ENCODE measurements at regions not wholly inside any gene's neighbourhood (a gene's known extent, or its start where the extent isn't known, plus 50 kb on each side); places are given as distances from the start of the nearest gene placed in this dataset.

GRCh38 chr6:82072121-82072521, 175.4 kb downstream of the IBTK start:
- DNase-seq (ENCODE audit: low spot score), result no peak

DNA sequence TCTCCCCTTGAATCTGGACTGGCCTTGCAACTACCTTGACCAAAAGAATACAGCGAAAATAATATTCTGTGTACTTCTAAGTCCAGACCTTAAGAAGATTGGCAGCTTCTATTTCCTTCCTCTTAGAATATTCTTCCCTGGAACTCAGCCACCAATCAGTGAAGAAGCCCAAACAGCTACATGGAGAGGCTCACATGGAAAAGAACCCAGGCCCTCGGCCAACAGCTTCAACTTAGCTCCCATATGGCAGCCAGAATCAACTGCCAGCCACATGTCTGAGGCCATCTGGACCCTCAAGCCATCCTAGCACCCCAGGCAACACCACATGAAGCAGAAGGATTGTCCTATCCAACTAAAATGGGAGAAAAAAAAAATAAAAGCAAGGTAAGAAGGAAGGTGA, 178.8 kb downstream of the IBTK start:
- no peak for DNase-seq (ENCODE audit: low spot score)

- no peak for DNase-seq (ENCODE audit: low spot score)
These were observed 180.5 kb downstream of the IBTK start for GRCh38 chr6:82066991-82067411.

DNA sequence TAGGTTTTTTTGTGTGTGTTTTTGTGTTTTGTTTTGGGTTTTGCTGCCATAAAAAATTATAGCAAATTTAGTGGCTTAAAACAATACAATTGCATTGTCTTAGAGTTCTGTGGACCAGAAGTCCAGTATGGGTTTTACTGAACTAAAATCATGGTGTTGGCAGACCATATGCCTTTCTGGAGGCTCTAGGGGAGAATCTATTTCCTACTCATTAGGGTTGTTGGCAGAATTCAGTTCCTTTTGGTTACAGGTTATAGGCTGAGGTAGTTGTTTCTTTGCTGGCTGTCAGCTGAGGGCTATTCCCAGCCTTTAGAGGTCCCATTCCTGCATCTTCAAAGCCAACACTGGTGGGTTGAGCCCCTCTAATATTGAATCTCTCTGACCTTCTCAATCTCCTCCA, 181.3 kb downstream of the IBTK start:
- DNase-seq (ENCODE audit: low spot score), result no peak

DNA sequence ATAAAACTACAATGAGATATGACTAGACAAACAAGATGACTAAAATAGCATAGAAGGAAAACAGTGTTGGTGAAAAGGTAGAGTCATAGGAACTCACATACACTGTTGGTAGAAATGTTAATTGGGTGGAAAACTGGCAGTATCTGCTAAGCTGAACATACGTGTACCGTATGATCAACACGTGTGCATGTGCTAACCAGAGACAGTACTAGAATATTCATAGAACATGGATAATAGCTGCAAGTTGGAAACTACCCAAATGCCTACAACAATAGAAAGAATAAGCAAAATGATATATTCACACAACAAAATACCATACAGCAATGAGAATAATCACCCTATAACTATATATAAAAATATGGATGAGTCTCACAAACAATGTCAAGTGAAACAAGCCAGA, 184.0 kb downstream of the IBTK start:
- no peak for DNase-seq (ENCODE audit: low spot score)

DNA sequence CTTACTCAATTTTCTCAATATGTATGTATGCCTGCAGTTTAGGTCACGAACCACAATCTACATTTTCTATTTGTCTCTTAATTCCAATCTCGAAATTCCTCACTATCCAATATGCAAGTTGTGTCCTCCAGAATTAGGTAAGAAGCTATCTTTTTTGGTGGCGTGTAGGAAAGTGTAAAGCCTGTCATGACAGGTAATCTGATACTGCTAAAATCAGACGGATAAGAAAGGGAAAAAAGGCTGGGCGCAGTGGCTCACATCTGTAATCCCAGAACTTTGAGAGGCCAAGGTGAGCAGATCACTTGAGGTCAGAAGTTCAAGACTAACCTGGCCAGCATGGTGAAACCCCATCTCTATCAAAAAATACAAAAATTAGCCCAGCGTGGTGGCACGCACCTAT, 185.3 kb downstream of the IBTK start:
- DNase-seq (ENCODE audit: low spot score), result no peak

GRCh38 chr6:82057846-82058554, 189.5 kb downstream of the IBTK start:
- DNase-seq (ENCODE audit: low spot score), result peak; percentile 55

DNA sequence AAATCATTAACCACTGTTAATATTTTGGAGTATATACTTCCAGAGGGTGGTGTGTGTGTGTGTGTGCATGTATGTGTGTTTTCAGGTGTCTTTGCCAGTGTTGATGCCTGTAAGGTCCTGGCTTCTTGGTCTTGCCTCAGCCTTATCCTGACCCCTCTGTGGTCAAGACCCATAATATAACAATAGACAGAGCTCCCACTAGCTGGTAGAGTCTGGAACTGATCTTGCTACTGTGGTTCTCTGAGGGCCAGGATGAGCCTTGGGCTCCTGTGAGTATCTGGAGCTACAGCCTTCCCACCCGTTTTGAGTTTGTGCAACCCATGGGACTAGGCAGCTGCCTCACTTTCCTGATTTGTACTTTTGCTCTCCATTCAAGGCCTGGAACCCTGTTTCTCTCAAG, 191.0 kb downstream of the IBTK start:
- DNase-seq (ENCODE audit: low spot score), result no peak

GRCh38 chr6:82045965-82046756, 201.4 kb downstream of the IBTK start:
- peak; percentile 60 for DNase-seq (ENCODE audit: low spot score)

DNA sequence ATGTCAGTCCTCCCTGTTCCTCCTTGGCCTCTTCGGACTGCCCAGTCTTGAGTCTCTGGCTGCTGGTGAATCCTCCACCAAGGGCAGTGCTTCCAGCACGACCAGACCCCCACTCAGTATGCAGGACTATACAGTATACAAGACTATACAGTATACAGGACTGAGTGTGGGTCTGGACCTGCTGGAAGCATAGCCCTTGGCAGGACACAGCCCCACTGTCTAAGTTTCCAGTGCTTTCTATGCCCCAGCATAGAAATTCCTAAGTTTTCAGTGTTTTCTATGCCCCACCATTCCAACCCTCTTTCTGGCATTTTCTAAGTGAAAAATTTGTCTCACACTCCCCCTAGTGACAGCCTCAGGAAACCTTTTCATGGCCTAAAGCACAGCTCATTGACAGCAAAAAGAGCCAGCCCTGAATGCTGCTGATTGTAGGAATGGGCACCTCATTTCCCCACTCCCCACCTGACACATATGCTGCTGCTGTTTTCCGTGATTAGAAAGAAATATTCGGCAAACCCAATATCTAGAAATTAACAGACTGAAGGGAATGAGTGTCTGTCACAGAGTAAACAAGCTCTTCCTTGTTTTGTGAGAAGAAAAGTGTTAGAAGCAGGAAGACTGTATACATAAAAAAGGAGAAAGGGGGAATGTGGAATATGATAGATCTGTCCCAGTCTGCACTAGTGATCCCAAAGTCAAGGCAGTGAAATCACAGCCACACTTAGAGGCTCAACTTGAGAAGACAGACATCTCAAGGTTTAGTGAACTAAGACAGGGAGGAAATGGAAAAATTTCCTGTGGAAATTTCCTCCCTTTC, 206.9 kb downstream of the IBTK start:
- DNase-seq (ENCODE audit: low spot score), result peak; percentile 58

GRCh38 chr6:82038631-82039030, 208.9 kb downstream of the IBTK start:
- DNase-seq (ENCODE audit: low spot score), result no peak

- no peak for DNase-seq (ENCODE audit: low spot score)
These were observed 212.0 kb downstream of the IBTK start for GRCh38 chr6:82035526-82035925.

DNA sequence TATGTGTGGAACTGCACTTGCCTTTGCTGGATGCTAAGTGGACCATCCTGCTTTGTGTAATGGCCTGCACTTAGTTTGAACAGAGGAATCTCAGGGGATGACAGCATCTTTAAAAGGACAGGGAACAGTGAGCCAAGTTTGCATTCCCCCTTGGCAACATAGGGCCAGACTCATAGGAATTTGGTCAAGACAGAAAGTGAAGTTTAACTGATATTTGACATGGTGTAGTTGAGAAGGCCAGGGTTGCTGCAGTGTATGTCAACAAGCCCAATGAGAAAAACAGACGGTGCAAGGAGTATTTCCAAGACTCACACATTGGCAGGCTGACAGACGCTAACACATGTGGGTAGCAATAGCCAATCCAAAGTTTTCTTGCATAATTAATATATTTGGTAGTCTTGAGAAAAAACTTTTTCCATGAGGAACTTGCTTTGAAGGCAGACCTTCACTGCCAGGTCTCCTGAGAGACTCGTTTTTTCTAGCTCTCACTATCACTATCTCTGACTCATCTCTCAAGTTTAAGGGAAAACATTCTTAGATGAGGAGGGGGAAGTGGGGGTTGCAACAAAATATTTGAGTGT, 213.8 kb downstream of the IBTK start:
- DNase-seq (ENCODE audit: low spot score), result no peak

DNA sequence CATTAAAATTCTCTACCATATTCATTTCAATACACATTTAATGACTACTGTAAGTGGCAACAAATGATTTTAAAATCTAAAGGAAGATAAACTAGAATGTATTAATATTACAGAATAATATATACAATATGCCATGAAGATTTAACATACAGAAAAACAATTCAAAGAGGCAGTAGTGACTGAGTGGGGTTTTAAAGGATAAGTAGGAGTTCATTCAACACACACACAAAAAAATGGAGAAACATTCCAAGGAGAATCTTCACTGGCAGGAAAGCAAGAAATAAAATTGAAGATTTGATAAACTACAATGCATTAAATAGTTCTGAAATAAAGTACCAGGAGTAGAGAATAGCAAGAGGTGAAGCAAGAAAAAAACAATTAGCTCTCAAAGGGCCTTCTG, 215.1 kb downstream of the IBTK start:
- no peak for DNase-seq (ENCODE audit: low spot score)

- no peak for DNase-seq (ENCODE audit: low spot score)
These were observed 216.6 kb downstream of the IBTK start for GRCh38 chr6:82030761-82031503.

DNA sequence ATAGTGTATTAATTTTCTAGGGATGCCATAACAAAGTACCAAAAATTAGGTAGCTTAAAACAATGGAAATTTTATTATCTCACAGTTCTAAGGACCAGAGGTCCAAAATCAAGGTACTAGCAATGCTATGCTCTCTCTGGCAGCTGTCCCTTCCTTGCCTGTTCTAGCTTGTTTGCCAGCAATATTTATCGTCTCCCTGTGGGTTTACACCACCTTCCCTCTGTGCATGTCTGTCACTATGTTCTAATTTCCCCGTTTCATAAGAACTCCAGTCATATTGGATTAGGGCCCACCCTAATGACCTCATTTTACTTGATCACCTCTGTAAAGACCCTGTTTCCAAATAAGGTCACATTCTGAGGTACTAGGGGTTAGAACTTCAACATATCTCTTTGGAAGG, 217.2 kb downstream of the IBTK start:
- DNase-seq (ENCODE audit: low spot score), result no peak

DNA sequence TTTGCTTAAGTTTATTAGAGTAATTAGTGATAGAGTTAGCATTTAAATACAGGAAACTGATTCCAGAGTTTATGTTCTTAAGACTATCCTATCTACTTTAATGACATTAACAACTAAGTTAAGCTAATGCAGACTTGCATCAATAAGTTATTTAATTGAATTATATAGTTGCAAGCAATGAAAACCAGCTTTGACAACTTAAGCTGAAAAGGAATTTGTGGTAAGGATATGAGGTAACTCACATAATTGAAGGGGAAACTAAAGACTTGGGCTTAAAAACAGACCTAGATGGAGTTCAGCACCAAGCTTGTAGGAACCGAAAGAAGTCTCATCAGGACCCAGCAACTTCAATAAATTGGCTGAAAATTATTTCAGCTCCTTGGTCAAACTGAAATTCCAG, 222.3 kb downstream of the IBTK start:
- no peak for DNase-seq (ENCODE audit: low spot score)

DNA sequence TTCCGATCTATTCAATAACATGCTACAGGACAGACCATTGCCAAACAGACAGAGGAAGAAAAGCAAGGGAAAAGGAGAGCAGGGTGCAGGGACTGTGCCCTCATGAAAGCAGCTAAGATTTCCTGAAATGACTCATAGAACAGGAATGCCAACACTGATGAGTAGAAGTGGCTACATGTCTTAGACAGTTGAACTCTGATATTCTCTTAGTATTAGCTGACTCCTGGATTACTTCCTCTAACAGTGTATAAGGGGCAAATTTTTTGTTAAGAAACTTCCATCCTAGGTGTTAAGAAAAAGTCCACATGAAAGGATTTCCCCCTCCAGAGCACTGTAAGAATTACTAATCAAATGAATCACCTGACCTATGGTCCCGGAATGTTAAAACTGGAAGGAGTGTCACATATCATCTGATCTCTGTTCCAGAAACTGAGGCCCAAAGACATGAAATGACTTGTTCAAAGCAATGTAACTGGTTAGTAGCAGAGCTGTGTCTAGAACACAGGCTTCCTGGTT, 224.9 kb downstream of the IBTK start:
- DNase-seq (ENCODE audit: low spot score), result peak; percentile 27

DNA sequence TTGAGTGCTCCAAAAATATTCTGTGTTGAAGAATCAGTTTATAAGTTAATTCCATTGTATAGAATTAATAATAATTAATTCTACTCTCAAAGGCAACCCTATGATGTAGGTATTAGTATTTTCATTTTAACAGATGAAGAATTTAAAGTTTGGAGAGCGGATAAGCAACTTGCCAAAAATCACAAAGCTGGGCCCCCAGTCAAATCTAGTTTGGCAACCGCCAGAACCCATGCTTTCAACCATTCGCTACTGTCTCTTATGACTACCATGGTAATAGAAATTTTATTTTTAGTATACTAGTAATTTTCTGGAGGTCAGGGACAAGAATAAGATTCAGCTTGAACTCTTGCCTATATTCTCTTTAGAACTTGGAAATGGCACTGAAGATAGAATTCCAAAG, 229.8 kb downstream of the IBTK start:
- no peak for DNase-seq (ENCODE audit: low spot score)

DNA sequence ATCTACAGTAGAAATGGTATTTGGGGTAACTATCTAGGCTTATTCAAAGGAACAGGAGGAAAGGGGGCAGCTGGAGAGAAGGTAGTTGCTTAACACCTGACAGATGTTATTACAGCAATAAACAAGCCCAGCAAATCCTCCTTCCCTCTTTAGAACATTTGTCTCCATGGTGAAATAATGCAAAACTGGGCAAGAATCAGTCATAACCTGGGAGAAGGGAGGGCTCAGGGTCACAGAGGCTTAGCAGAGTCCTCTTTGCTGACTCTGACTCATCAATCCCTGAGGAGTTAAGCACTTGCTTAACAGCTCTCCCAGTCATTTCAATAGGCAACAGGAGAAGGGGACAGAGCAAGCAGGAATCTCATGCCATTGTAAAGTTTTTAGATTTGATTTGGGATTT, 230.3 kb downstream of the IBTK start:
- DNase-seq (ENCODE audit: low spot score), result peak; percentile 29

DNA sequence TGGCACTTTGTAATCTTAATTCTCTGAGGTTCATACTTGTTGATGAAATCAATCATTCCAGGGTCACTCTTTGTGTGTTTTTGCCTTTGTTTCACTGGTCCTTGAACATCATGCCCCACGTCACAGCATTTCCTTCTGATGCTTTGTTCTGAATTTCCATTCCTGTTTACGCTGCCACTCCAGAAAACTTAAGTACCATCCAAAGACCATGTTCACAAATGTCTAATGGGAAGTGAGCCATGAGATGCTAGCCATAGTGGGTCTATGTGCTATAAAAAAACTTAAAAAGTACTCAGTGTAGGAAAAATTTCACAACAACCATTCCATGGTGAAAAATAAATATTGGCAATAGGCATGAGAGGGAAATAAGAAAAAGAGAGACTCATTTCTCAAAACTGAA, 232.0 kb downstream of the IBTK start:
- no peak for DNase-seq (ENCODE audit: low spot score)

DNA sequence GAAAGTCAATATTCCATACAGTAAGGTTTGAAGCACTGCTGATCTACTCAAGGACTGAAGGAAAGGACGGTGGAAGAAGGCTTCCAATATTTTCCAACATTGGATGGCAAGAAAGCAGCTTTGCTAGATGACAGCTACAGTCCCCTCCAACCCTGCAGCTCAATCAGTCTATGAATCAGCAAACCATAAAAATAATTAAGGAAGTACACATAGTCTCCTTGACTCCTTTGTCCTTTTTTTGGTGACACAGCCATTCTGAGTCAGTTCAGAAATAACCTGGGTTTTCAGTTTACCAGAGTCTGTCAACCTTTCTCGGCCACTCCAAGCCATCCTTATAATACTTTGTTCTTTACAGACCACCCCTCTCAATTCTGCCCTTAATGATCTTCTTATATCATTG, 232.5 kb downstream of the IBTK start:
- no peak for DNase-seq (ENCODE audit: low spot score)
